Posterior cingulate gyrus (tissue), 11 donors: ENCODE measurements at regions not wholly inside any gene's neighbourhood (a gene's known extent, or its start where the extent isn't known, plus 50 kb on each side); places are given as distances from the start of the nearest gene placed in this dataset.
"Not testable (repeated sequence)": the region's sequence is repeated elsewhere in the genome, so short reads cannot be mapped to it uniquely, and the experiment has no call there.

Experiments
- DNase-seq, 10 donors: peaks; one replicate each; pipeline versions ENCODE4 v3.0.0 to v3.0.0-alpha.2; 2020 to 2021; ENCODE audit warnings: mixed read lengths in 3 of 10
- intact Hi-C: fragments of 100-400 bp; cut with DNase I; formaldehyde crosslinking; loops from one replicate; pipeline ENCODE4 v1.15.1; 2023

DNA sequence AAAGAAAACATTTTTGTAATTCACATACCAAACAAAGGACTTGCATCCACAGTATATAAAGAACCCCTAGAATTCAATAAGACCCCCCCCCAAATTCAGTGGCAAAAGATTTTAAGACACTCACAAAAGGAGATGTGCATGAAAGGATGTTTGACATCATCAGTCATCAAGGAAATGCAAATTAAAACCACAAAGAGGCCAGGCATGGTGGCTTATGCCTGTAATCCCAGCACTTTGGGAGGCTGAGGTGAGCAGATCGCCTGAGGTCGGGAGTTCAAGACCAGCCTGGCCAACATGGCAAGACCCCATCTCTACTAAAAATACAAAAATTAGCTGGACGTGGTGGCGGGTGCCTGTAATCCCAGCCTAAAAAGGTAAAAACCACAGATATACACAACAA lies 61.3 kb downstream of the AIPL1 start:
- intact Hi-C loops, DNase-seq: not testable (repeated sequence)

GRCh38 chr17:6366221-6366666 lies 68.7 kb downstream of the AIPL1 start:
- no peak for DNase-seq
- intact Hi-C loops = no loop called here

DNA sequence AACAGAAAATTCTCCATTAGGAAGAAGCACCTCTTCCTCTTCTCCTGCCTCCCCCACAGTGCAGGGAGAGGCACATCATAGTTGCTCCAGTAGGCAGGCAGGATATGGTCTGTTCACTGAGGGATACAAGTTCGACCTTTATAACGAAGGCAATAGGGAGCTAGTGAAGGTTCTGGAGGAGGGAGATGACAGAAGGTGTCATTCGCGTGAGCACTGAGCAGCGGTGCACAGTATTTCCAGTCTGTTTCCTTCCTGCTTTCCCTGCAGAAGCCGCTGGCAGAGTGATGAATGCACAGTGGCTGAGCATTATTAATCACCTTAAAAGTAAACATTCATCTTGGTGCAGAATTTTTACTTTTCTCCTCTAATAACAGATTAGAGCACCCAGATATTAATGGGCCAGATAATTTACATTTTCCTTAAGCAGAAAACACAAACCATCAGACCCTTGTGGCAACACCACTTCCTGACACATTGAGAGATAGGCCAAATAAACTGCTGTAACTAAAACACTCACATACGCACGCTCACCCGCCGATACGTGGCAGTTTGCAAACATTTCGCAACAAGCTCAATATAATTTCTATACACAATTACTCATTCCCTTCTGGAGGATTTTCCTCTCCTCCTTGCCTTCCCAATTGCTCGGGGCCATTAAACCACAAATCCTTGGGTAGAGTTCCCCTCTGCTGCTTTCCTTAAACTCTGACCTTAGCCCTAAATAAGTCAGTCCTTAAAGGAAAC lies 69.5 kb downstream of the AIPL1 start:
- intact Hi-C loops = no loop called here
- DNase-seq = no peak

DNA sequence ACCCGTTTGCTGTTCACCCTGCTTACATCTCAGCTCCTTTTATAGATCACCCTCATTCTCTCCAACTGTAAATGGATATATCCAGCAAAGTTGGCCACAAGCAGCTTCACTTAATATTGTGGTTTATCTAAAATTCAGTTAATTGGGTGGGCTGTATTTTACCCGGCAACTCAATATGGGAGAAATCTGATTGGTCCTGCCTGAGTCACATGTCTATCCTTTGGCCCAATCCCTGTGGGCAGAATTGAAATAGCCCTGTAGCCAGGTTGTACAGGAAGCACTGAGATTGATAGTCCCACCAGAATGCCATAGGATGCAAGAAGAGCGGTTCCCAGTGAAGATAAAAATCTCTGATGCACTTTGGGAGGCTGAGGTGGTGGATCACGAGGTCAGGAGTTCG lies 73.2 kb downstream of the AIPL1 start:
- DNase-seq = no peak
- intact Hi-C loops = no loop called here

- no peak for DNase-seq
- intact Hi-C loops = no loop called here
Measured at GRCh38 chr17:6358131-6358530, 76.8 kb downstream of the AIPL1 start.

DNA sequence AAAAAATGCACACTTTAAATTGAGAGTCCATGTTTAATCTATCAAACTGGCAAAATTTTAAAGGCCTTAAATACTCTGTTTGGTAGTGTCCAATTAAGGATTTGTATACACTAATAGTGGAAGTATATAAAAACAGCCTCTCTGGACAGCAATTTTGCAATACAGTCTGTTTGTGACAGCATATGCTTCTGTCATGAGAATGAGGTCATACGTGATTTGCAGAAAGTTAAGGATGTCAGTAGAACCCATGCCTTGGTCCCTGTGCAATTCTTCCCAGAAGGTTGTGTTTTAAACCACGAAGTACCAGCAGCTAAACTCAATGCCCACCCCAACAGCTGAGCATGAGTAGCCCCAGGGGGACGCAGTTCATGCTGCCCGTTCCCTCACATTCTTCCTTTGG lies 78.4 kb downstream of the AIPL1 start:
- intact Hi-C loops = no loop called here
- no peak for DNase-seq

- no peak for DNase-seq
- intact Hi-C loops = no loop called here
Measured at GRCh38 chr17:6355196-6355595, 79.7 kb downstream of the AIPL1 start.

GRCh38 chr17:6352801-6353560 lies 81.9 kb downstream of the AIPL1 start:
- intact Hi-C loops = no loop called here
- no peak for DNase-seq

- DNase-seq = no peak
- intact Hi-C loops = no loop called here
Measured at GRCh38 chr17:6352016-6352415, 82.9 kb downstream of the AIPL1 start.

- DNase-seq = no peak
- intact Hi-C loops = no loop called here
Measured at GRCh38 chr17:6350806-6351205, 84.1 kb downstream of the AIPL1 start.

- intact Hi-C loops = no loop called here
- no peak for DNase-seq
Measured at GRCh38 chr17:6348891-6349290, 86.0 kb downstream of the AIPL1 start.

DNA sequence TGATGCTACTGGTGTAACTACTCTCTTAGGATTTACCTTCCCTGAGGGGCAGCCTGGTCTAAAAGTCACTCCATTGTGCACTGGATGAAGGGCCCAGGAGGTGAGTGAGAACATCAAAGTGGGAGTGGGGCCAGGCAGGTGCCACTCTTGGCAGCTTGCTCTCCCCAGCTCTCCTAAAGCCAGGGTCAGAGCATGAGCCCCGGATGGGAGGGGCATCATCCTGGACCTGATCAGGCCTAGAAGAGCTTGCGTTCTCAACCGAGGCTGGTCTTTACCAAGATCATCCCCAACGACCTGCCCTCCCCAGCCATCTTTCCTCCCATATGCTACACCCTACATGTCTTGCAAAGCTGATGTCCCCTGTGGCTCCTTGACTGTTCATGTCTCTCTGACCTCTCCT lies 87.1 kb downstream of the AIPL1 start:
- DNase-seq = no peak
- intact Hi-C loops = no loop called here

DNA sequence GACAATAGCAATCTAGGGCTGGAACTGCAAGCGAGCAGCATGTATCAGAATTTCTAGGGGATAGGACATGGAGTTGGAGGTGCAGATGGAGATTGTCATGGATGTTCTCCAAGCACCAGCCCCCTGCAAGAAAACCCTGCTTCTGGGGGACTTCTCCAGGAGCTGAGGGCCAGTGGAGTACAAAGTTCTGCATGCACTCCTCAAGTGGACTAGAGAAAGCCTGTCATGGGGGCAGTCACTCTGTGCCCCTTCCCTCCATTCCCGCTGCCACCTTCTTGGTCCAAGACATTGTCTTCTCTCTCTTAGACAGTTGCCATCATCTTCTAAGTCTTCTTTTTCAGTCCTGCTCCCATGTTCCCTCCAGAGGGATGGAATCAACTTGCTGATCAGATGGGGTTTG lies 87.9 kb downstream of the AIPL1 start:
- no peak for DNase-seq
- intact Hi-C loops = no loop called here

GRCh38 chr17:6346156-6346786 lies 88.7 kb downstream of the AIPL1 start:
- intact Hi-C loops = no loop called here
- no peak for DNase-seq

DNA sequence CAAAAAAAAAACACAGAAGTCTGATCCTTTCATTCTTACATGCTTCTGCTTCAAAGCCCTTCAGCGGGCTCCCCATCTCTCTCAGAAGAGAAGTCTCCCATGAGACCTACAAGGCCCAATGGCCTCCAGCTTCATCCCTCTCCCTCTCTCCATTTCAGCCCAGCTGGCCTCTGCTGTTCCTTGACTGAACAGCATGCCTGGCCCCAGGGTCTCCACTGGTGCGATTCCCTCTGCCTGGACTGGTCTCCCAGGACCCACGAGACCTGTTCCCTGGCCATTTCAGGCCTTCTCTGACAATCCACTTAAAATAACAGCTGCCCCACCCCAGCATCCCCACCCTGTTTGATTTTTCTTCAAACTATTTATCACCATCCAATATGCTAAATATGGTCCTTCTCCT lies 91.2 kb downstream of the AIPL1 start:
- DNase-seq = no peak
- intact Hi-C loops = no loop called here

GRCh38 chr17:6343191-6343590 lies 91.7 kb downstream of the AIPL1 start:
- intact Hi-C loops = no loop called here
- DNase-seq = no peak

- intact Hi-C loops = no loop called here
- DNase-seq = no peak
Measured at GRCh38 chr17:6340708-6341107, 94.2 kb downstream of the AIPL1 start.

DNA sequence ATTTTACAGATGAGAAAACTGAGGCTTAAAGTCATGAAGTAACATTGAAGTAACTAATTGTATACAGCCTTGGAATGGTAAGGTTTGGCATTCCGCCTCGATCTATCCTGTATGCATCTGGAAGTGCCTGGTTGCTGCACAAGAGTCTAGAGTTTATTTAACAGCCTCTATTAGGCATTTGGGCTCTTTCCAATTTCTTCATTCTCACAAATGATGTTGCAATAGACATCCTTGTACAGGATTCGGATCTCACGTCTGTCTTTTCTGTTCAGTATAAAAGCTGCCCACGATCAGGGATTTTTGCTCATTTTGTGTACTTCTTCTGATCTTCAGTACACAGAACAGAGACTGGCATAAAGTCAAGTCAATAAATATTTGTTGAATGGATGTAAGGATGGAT lies 100.5 kb downstream of the AIPL1 start:
- no peak for DNase-seq
- intact Hi-C loops = no loop called here

DNA sequence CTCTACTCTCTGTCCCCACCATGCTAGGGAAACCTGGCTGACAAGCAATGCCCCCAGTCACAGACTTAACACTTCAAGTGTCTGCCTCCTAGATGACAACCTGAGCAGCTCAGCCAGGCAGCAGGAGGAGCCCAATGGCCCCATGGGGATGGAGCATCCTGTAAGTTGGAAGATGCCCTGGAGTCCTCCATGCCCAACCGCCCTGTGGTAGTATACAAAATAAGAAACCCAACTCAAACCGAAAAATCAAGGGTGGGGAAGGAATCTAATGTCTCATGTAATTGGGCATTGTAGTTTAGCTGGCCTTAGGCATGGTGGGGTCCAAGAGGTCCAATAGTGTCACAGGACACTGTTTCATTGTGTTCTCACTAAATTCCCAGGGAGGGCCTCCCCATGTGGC lies 104.0 kb downstream of the AIPL1 start:
- intact Hi-C loops = no loop called here
- no peak for DNase-seq

DNA sequence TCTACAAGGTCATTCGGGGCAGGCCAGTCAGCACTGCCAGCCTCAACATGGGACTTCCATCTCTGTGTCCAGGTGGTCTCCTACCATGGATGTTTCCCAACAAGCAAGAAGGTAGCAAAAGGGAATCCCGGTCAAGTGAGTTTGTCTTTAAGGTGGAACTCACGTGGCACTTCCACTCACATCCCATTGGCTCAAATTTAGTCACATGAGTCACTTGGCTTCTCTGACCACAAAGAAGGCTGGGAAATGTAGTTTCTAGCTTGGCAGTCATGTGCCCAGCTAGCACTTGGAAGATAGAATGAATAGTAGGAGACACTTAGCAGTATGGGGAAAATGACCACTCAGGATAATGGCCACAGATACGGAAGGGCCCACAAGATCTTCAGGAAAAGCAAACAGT lies 106.6 kb downstream of the AIPL1 start:
- intact Hi-C loops = no loop called here
- DNase-seq = no peak

DNA sequence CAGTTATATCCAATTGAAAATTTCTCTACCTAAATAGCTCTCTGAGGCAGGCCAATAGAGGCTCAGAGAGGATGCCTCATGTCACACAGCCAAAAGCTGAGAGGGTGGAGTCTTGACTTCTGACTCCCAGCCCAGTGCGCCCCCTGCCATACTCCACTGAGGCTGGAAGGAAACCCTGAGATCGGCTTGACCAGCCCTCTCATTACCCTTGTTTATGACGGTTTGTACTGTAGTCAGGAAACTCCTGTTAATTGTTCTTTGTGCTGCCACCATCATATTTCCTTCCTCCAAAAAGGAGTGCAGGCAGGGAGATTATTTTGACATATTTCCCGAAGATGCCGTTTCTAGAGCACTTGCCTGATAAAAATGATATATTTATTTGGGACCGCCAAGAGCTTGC lies 107.9 kb downstream of the AIPL1 start:
- intact Hi-C loops = no loop called here
- DNase-seq = no peak

GRCh38 chr17:6326483-6326882 lies 108.4 kb downstream of the AIPL1 start:
- intact Hi-C loops = no loop called here
- no peak for DNase-seq
